ENCODE measurements at regions not wholly inside any gene's neighbourhood (a gene's known extent, or its start where the extent isn't known, plus 50 kb on each side); places are given as distances from the start of the nearest gene placed in this dataset.

DNA sequence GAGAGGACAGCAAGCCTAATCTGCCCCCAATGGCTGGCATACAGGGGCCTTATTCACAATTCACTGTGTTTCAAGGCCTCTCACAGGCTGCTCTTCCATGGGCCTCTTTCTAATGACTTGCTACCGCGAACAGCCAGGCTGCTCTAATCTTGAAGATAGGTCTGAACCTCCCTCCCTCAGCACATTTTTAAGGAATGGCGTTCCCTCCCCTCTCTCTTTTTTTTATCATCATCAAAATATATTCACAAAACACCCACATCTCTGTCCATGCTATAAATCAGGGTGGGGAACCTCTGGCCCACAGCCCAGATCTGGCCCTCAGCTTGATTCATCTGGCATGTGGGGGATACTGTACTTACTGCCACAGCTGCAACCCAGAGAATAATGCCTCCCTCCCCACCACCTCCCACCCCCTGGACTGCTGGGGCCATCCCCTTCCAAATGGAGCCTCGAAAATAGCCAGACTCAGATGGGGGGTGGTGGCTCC lies 62.5 kb downstream of the PABIR2 start:
- DNase-seq (ENCODE audit: low spot score): peak; percentile 26
- CTCF ChIA-PET: no interaction called here

DNA sequence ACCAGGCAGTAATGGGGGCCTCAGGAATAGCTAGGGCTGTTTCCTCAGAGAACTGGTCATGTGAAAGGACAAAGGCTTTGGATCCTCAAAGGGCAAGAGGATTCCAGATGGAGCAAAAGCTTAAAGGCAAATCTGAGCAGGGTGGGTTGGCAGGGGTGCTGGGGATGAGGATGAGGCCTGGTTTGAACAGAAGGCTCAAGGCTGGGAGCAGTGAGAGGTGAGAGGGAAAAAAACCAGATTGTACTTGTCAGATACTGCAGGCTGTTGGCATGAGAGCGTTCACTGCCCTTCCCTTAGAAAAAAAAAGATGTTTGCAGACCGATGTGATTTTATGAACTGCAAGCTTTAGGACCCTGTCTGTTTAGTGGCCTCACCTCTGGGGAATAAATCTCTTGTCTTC lies 63.4 kb downstream of the PABIR2 start:
- H3K27me3 ChIP-seq (replicated peaks; ENCODE audit: insufficient read depth, low read depth, low read length, poor library complexity): no peaks in the 10 kb centered on the region
- BruUV-seq (replicated peaks): no TSS peak

More for the DNA sequence above, 62.5 kb downstream of the PABIR2 start:
- intact Hi-C loops (cut with micrococcal nuclease; ENCODE audit: unreplicated experiment): no loop called here
- H3K27me3 ChIP-seq (replicated peaks; ENCODE audit: insufficient read depth, low read depth, low read length, poor library complexity): no peaks in the 10 kb centered on the region
- H3K9me3 ChIP-seq (ENCODE audit: low read depth, low read length, poor library complexity, severe bottlenecking): no peaks in the 10 kb centered on the region
- H3K27ac ChIP-seq (ENCODE audit: low read depth, low read length, poor library complexity, severe bottlenecking): no peak overlapping the region
- H3K36me3 ChIP-seq (ENCODE audit: insufficient read depth, low read length, poor library complexity, severe bottlenecking): no peaks in the 10 kb centered on the region
- peaks cover 21% of the 10 kb centered on the region for H3K4me1 ChIP-seq (ENCODE audit: insufficient read depth, low read length, poor library complexity, severe bottlenecking)
- POLR2A ChIA-PET (ENCODE audit: low non-redundant PET): no interaction called here
- no peak overlapping the region for H3K4me3 ChIP-seq (ENCODE audit: low read depth, low read length, poor library complexity, severe bottlenecking)
- no TSS peak for BruUV-seq (replicated peaks)
- TF ChIP-seq, protein P1, sequence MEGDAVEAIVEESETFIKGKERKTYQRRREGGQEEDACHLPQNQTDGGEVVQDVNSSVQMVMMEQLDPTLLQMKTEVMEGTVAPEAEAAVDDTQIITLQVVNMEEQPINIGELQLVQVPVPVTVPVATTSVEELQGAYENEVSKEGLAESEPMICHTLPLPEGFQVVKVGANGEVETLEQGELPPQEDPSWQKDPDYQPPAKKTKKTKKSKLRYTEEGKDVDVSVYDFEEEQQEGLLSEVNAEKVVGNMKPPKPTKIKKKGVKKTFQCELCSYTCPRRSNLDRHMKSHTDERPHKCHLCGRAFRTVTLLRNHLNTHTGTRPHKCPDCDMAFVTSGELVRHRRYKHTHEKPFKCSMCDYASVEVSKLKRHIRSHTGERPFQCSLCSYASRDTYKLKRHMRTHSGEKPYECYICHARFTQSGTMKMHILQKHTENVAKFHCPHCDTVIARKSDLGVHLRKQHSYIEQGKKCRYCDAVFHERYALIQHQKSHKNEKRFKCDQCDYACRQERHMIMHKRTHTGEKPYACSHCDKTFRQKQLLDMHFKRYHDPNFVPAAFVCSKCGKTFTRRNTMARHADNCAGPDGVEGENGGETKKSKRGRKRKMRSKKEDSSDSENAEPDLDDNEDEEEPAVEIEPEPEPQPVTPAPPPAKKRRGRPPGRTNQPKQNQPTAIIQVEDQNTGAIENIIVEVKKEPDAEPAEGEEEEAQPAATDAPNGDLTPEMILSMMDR (conservative IDR thresholded peaks at IDR 0.05; ENCODE audit: low read depth, low read length): no peak
- no peak for TF ChIP-seq EZH2 (IDR thresholded peaks at IDR 0.05; ENCODE audit: borderline replicate concordance, low read depth, low read length, poor library complexity, severe bottlenecking)

DNA sequence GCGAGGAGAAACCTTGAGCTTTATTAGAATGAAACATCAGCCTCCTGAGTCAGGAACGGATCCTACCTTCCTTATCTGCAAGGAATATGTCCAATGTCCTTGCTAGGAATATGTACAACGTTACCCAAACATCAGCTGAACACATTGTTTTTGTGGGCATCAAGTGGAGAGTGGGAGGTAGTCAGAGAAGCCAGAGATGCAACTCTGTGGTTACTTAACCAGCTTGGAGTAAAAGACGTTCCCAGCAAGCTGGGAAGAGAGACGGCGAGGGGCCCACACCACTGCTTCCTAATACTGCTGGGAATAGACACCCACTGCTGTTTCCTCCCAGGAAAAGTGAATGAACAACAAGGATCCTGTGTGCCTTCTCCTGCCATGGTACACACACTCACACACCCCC lies 64.3 kb downstream of the PABIR2 start:
- H3K4me1 ChIP-seq (ENCODE audit: insufficient read depth, low read length, poor library complexity, severe bottlenecking): peaks cover 5% of the 10 kb centered on the region
- ChIA-PET CTCF (no interaction called here), POLR2A (ENCODE audit: low non-redundant PET) (no interaction called here)
- BruUV-seq (replicated peaks): no TSS peak
- DNase-seq (ENCODE audit: low spot score): no peak
- H3K27me3 ChIP-seq (replicated peaks; ENCODE audit: insufficient read depth, low read depth, low read length, poor library complexity): no peaks in the 10 kb centered on the region
- H3K4me3 ChIP-seq (ENCODE audit: low read depth, low read length, poor library complexity, severe bottlenecking): no peak overlapping the region
- H3K36me3 ChIP-seq (ENCODE audit: insufficient read depth, low read length, poor library complexity, severe bottlenecking): no peaks in the 10 kb centered on the region
- TF ChIP-seq EZH2 (IDR thresholded peaks at IDR 0.05; ENCODE audit: borderline replicate concordance, low read depth, low read length, poor library complexity, severe bottlenecking): no peak
- TF ChIP-seq, protein P1 (conservative IDR thresholded peaks at IDR 0.05; ENCODE audit: low read depth, low read length): no peak
- H3K27ac ChIP-seq (ENCODE audit: low read depth, low read length, poor library complexity, severe bottlenecking): no peak overlapping the region
- intact Hi-C loops (cut with micrococcal nuclease; ENCODE audit: unreplicated experiment): no loop called here
- H3K9me3 ChIP-seq (ENCODE audit: low read depth, low read length, poor library complexity, severe bottlenecking): no peaks in the 10 kb centered on the region

More for the DNA sequence above, 63.4 kb downstream of the PABIR2 start:
- no peak overlapping the region for H3K27ac ChIP-seq (ENCODE audit: low read depth, low read length, poor library complexity, severe bottlenecking)
- intact Hi-C loops (cut with micrococcal nuclease; ENCODE audit: unreplicated experiment): no loop called here
- no peak overlapping the region for H3K4me3 ChIP-seq (ENCODE audit: low read depth, low read length, poor library complexity, severe bottlenecking)
- ChIA-PET POLR2A (ENCODE audit: low non-redundant PET) (interaction anchor here (0.6 kb wide), 1 partner anchor 155 kb away, joined by 4 read pairs; no protein-coding TSS in a partner anchor), CTCF (interaction anchor here (0.6 to 0.7 kb wide), 2 partner anchors 54 to 113 kb away, joined by 3 to 7 read pairs; no protein-coding TSS in a partner anchor)
- H3K36me3 ChIP-seq (ENCODE audit: insufficient read depth, low read length, poor library complexity, severe bottlenecking): no peaks in the 10 kb centered on the region
- TF ChIP-seq, protein P1 (conservative IDR thresholded peaks at IDR 0.05; ENCODE audit: low read depth, low read length): no peak
- TF ChIP-seq EZH2 (IDR thresholded peaks at IDR 0.05; ENCODE audit: borderline replicate concordance, low read depth, low read length, poor library complexity, severe bottlenecking): no peak
- H3K4me1 ChIP-seq (ENCODE audit: insufficient read depth, low read length, poor library complexity, severe bottlenecking): peaks cover 12% of the 10 kb centered on the region
- H3K9me3 ChIP-seq (ENCODE audit: low read depth, low read length, poor library complexity, severe bottlenecking): no peaks in the 10 kb centered on the region
- no peak for DNase-seq (ENCODE audit: low spot score)
